Esophagus muscularis mucosa (tissue), 4 donors: ENCODE measurements at regions not wholly inside any gene's neighbourhood (a gene's known extent, or its start where the extent isn't known, plus 50 kb on each side); places are given as distances from the start of the nearest gene placed in this dataset.

Experiments
- CTCF ChIP-seq, 3 experiments: fragments of 200-600 bp in 2 of 3; fragments of 450-650 bp in 1 of 3; sonication (generic) in 2 of 3; IDR thresholded peaks; one replicate each; pipeline ENCODE4 v1.5.1; 2017 to 2019; ENCODE audit warnings: antibody characterized with exemption in 3 of 3, mild to moderate bottlenecking in 2 of 3, moderate library complexity in 1 of 3
- EP300 ChIP-seq: sonication (generic); formaldehyde crosslinking; IDR thresholded peaks from one replicate; pipeline ENCODE4 v1.6.1; 2017; ENCODE audit warnings: antibody characterized with exemption
- POLR2A ChIP-seq: fragments of 450-650 bp; IDR thresholded peaks from one replicate; pipeline ENCODE4 v1.6.1; 2017; ENCODE audit warnings: antibody characterized with exemption, moderate library complexity, mild to moderate bottlenecking, low read depth
- POLR2AphosphoS5 ChIP-seq, 2 donors: sonication (generic); formaldehyde crosslinking; IDR thresholded peaks; one replicate each; pipeline ENCODE4 v1.6.1; 2017; ENCODE audit warnings: antibody characterized with exemption in 2 of 2

- TF ChIP-seq CTCF (IDR thresholded peaks at IDR 0.05): no peak
- TF ChIP-seq POLR2A: no peak
- TF ChIP-seq POLR2AphosphoS5 (IDR thresholded peaks at IDR 0.05): no peak
- no peak for TF ChIP-seq EP300
Observed at GRCh38 chr9:10917001-10917400, 304.2 kb upstream of the PTPRD start.
